ENCODE measurements at regions not wholly inside any gene's neighbourhood (a gene's known extent, or its start where the extent isn't known, plus 50 kb on each side); places are given as distances from the start of the nearest gene placed in this dataset.

DNA sequence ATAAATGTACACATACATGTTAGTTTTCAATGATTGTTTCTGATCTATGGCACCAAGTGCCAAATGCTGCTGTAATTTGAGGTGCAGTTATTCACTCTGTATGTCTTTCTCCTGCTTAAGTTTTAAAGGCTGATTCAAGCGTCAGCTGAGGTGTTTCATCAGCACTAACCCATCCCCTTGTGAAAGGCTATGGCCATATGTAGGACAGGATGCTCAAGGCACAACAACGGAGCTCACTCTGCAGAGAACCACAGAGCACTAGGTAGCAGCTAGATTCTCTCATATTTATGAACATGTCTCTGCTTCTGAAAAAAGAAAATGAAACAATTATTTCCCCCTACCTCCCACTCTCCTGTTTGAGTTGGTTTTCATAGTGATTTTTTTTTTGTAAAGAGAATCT lies 340.0 kb upstream of the TMCO5A start:
- Histone ChIP-seq H3K4me1 (ENCODE audit: control insufficient read depth in 4 of 4, insufficient read depth in 4 of 4, low read length in 3 of 4) (no peaks in the 10 kb centered on the region), H3K9ac (ENCODE audit: low read depth in 1 of 2, low read length in 2 of 2) (no peak overlapping the region), H3K27ac (ENCODE audit: low read depth in 1 of 2, low read length in 2 of 2) (no peak overlapping the region), H3K4me3 (ENCODE audit: low read depth in 1 of 3, low read length in 3 of 3) (no peak overlapping the region), H3K9me3 (ENCODE audit: control insufficient read depth in 4 of 4, low read length in 3 of 4) (peaks cover 0 to 3% (median 0%) of the 10 kb centered on the region in 4 donors), H3K27me3 (ENCODE audit: control insufficient read depth in 4 of 4, insufficient read depth in 4 of 4, low read length in 3 of 4) (no peaks in the 10 kb centered on the region), H3K36me3 (ENCODE audit: control insufficient read depth in 4 of 4, insufficient read depth in 3 of 4, low read depth in 1 of 4, low read length in 3 of 4) (no peaks in the 10 kb centered on the region)
- DNase-seq (ENCODE audit: low spot score): no peak
- 48% methylated on average over 2 of the region's 2 CpGs for WGBS
- TF ChIP-seq RAD21 (IDR thresholded peaks at IDR 0.05): no peak
- TF ChIP-seq TAF1 (conservative IDR thresholded peaks at IDR 0.05): no peak

DNA sequence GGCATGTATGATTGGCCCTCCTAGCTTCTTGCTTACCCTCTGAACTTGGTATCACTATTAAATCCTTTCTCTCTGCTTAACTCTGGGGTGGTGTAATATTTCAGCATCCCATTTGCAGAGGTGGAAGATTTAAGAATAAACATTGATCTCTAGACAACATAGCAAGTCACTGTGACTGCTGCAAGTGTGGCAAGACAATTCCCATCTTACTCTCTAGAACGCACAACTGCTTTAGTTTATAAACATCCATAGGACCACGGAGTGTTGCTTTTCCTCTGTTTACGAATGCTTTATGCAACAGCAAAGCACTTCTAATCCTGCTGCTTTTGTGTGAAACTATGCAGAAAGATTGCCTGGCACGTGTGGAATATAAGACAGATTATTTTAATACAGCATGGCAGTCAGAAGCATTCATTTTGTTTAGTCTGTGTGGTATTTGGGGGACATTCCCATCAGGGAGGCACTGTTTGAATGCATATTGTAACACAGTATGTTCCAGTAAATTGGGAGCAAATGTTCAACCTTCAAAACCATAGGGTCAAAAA lies 338.9 kb upstream of the TMCO5A start:
- no peak overlapping the region for H3K9ac ChIP-seq (ENCODE audit: low read depth in 1 of 2, low read length in 2 of 2)
- DNase-seq (ENCODE audit: low spot score): no peak
- TF ChIP-seq, protein P1, sequence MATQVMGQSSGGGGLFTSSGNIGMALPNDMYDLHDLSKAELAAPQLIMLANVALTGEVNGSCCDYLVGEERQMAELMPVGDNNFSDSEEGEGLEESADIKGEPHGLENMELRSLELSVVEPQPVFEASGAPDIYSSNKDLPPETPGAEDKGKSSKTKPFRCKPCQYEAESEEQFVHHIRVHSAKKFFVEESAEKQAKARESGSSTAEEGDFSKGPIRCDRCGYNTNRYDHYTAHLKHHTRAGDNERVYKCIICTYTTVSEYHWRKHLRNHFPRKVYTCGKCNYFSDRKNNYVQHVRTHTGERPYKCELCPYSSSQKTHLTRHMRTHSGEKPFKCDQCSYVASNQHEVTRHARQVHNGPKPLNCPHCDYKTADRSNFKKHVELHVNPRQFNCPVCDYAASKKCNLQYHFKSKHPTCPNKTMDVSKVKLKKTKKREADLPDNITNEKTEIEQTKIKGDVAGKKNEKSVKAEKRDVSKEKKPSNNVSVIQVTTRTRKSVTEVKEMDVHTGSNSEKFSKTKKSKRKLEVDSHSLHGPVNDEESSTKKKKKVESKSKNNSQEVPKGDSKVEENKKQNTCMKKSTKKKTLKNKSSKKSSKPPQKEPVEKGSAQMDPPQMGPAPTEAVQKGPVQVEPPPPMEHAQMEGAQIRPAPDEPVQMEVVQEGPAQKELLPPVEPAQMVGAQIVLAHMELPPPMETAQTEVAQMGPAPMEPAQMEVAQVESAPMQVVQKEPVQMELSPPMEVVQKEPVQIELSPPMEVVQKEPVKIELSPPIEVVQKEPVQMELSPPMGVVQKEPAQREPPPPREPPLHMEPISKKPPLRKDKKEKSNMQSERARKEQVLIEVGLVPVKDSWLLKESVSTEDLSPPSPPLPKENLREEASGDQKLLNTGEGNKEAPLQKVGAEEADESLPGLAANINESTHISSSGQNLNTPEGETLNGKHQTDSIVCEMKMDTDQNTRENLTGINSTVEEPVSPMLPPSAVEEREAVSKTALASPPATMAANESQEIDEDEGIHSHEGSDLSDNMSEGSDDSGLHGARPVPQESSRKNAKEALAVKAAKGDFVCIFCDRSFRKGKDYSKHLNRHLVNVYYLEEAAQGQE (IDR thresholded peaks at IDR 0.05): no peak
- TF ChIP-seq HNF4G (IDR thresholded peaks at IDR 0.05) (no peak), SP1 (IDR thresholded peaks at IDR 0.05) (no peak), FOXA1 (IDR thresholded peaks at IDR 0.05) (no peak)
- TF ChIP-seq, protein P2, sequence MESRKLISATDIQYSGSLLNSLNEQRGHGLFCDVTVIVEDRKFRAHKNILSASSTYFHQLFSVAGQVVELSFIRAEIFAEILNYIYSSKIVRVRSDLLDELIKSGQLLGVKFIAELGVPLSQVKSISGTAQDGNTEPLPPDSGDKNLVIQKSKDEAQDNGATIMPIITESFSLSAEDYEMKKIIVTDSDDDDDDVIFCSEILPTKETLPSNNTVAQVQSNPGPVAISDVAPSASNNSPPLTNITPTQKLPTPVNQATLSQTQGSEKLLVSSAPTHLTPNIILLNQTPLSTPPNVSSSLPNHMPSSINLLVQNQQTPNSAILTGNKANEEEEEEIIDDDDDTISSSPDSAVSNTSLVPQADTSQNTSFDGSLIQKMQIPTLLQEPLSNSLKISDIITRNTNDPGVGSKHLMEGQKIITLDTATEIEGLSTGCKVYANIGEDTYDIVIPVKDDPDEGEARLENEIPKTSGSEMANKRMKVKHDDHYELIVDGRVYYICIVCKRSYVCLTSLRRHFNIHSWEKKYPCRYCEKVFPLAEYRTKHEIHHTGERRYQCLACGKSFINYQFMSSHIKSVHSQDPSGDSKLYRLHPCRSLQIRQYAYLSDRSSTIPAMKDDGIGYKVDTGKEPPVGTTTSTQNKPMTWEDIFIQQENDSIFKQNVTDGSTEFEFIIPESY (IDR thresholded peaks at IDR 0.05): no peak
- TF ChIP-seq, protein P3, sequence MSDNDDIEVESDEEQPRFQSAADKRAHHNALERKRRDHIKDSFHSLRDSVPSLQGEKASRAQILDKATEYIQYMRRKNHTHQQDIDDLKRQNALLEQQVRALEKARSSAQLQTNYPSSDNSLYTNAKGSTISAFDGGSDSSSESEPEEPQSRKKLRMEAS (IDR thresholded peaks at IDR 0.05): no peak
- H3K4me1 ChIP-seq (ENCODE audit: control insufficient read depth in 4 of 4, insufficient read depth in 4 of 4, low read length in 3 of 4): no peaks in the 10 kb centered on the region
- H3K9me3 ChIP-seq (ENCODE audit: control insufficient read depth in 4 of 4, low read length in 3 of 4): no peaks in the 10 kb centered on the region
- whole genome bisulfite sequencing: 64% methylated on average over 4 of the region's 4 CpGs
- no peak overlapping the region for H3K4me3 ChIP-seq (ENCODE audit: low read depth in 1 of 3, low read length in 3 of 3)
- H3K27me3 ChIP-seq (ENCODE audit: control insufficient read depth in 4 of 4, insufficient read depth in 4 of 4, low read length in 3 of 4): no peaks in the 10 kb centered on the region
- no peak overlapping the region for H3K27ac ChIP-seq (ENCODE audit: low read depth in 1 of 2, low read length in 2 of 2)
- H3K36me3 ChIP-seq (ENCODE audit: control insufficient read depth in 4 of 4, insufficient read depth in 3 of 4, low read depth in 1 of 4, low read length in 3 of 4): no peaks in the 10 kb centered on the region

DNA sequence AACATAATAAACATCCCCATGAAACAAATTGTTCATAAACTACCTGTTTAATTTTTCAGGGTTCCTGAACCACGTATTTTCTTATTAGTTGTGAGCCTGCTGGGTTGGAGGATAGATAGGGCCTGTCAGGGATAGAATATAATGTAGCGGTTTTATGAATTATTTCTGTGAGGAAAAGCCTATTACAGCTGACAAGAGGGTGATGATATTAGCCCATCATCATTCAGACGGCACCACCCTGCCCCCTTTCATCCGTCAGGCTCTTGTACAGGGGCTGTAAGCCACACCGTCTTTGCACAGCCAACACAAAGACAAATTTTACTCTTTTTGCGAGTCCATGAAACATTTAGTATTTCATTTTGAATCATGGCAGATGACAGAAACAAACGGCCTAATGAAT lies 335.3 kb upstream of the TMCO5A start:
- H3K36me3 ChIP-seq (ENCODE audit: control insufficient read depth in 4 of 4, insufficient read depth in 3 of 4, low read depth in 1 of 4, low read length in 3 of 4): no peaks in the 10 kb centered on the region
- DNase-seq (ENCODE audit: low spot score): no peak
- H3K4me1 ChIP-seq (ENCODE audit: control insufficient read depth in 4 of 4, insufficient read depth in 4 of 4, low read length in 3 of 4): no peaks in the 10 kb centered on the region
- H3K9ac ChIP-seq (ENCODE audit: low read depth in 1 of 2, low read length in 2 of 2): no peak overlapping the region
- H3K27ac ChIP-seq (ENCODE audit: low read depth in 1 of 2, low read length in 2 of 2): no peak overlapping the region
- 79% methylated on average over 7 of the region's 7 CpGs for WGBS
- no peak overlapping the region for H3K4me3 ChIP-seq (ENCODE audit: low read depth in 1 of 3, low read length in 3 of 3)
- no peaks in the 10 kb centered on the region for H3K27me3 ChIP-seq (ENCODE audit: control insufficient read depth in 4 of 4, insufficient read depth in 4 of 4, low read length in 3 of 4)
- H3K9me3 ChIP-seq (ENCODE audit: control insufficient read depth in 4 of 4, low read length in 3 of 4): no peaks in the 10 kb centered on the region
- TF ChIP-seq, protein P4, sequence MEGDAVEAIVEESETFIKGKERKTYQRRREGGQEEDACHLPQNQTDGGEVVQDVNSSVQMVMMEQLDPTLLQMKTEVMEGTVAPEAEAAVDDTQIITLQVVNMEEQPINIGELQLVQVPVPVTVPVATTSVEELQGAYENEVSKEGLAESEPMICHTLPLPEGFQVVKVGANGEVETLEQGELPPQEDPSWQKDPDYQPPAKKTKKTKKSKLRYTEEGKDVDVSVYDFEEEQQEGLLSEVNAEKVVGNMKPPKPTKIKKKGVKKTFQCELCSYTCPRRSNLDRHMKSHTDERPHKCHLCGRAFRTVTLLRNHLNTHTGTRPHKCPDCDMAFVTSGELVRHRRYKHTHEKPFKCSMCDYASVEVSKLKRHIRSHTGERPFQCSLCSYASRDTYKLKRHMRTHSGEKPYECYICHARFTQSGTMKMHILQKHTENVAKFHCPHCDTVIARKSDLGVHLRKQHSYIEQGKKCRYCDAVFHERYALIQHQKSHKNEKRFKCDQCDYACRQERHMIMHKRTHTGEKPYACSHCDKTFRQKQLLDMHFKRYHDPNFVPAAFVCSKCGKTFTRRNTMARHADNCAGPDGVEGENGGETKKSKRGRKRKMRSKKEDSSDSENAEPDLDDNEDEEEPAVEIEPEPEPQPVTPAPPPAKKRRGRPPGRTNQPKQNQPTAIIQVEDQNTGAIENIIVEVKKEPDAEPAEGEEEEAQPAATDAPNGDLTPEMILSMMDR (IDR thresholded peaks at IDR 0.05; ENCODE audit: low read depth, low read length, missing input control): no peak
- no peak for TF ChIP-seq RXRA (IDR thresholded peaks at IDR 0.05)
- TF ChIP-seq JUND (IDR thresholded peaks at IDR 0.05): no peak
- no peak for TF ChIP-seq HNF4G (IDR thresholded peaks at IDR 0.05)
- TF ChIP-seq, protein P5, sequence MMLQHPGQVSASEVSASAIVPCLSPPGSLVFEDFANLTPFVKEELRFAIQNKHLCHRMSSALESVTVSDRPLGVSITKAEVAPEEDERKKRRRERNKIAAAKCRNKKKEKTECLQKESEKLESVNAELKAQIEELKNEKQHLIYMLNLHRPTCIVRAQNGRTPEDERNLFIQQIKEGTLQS (IDR thresholded peaks at IDR 0.05): no peak
- TF ChIP-seq, protein P2 (IDR thresholded peaks at IDR 0.05): no peak
- TF ChIP-seq HNF4A (conservative IDR thresholded peaks at IDR 0.05): no peak
- TF ChIP-seq, protein P1 (IDR thresholded peaks at IDR 0.05): no peak
- TF ChIP-seq SP1 (IDR thresholded peaks at IDR 0.05): no peak

Measured in liver (tissue), 8 donors.